ENCODE measurements at regions not wholly inside any gene's neighbourhood (a gene's known extent, or its start where the extent isn't known, plus 50 kb on each side); places are given as distances from the start of the nearest gene placed in this dataset.
"Not testable (repeated sequence)": the region's sequence is repeated elsewhere in the genome, so short reads cannot be mapped to it uniquely, and the experiment has no call there.

- no peak for DNase-seq (ENCODE audit: low read depth)
Observed at GRCh38 chr1:21385022-21385421, 54.9 kb upstream of the NBPF3 start.

- no peak for DNase-seq (ENCODE audit: low read depth)
Observed at GRCh38 chr1:21384620-21385019, 55.3 kb upstream of the NBPF3 start.

- DNase-seq (ENCODE audit: low read depth) = no peak
Observed at GRCh38 chr1:21383785-21384401, 56.0 kb upstream of the NBPF3 start.

- DNase-seq (ENCODE audit: low read depth) = no peak
Observed at GRCh38 chr1:21381354-21381753, 58.6 kb upstream of the NBPF3 start.

GRCh38 chr1:21380147-21380546, 59.8 kb upstream of the NBPF3 start:
- not testable (repeated sequence) for DNase-seq (ENCODE audit: low read depth)

GRCh38 chr1:21379571-21379970, 60.4 kb upstream of the NBPF3 start:
- DNase-seq (ENCODE audit: low read depth) = no peak

GRCh38 chr1:21378705-21379494, 61.0 kb upstream of the NBPF3 start:
- peak; percentile 67 for DNase-seq (ENCODE audit: low read depth)

GRCh38 chr1:21372383-21372782, 67.6 kb upstream of the NBPF3 start:
- DNase-seq (ENCODE audit: low read depth) = no peak

- DNase-seq (ENCODE audit: low read depth) = no peak
Observed at GRCh38 chr1:21369905-21370304, 70.0 kb upstream of the NBPF3 start.

GRCh38 chr1:21368515-21369289, 71.2 kb upstream of the NBPF3 start:
- peak; percentile 84 for DNase-seq (ENCODE audit: low read depth)

- not testable (repeated sequence) for DNase-seq (ENCODE audit: low read depth)
Observed at GRCh38 chr1:21367973-21368514, 71.9 kb upstream of the NBPF3 start.

GRCh38 chr1:21366288-21366687, 73.6 kb upstream of the NBPF3 start:
- DNase-seq (ENCODE audit: low read depth) = no peak

GRCh38 chr1:21365036-21365435, 74.8 kb upstream of the ECE1 start:
- no peak for DNase-seq (ENCODE audit: low read depth)

GRCh38 chr1:21362096-21362495, 71.8 kb upstream of the ECE1 start:
- no peak for DNase-seq (ENCODE audit: low read depth)

GRCh38 chr1:21361506-21361905, 71.2 kb upstream of the ECE1 start:
- DNase-seq (ENCODE audit: low read depth) = no peak

- no peak for DNase-seq (ENCODE audit: low read depth)
Observed at GRCh38 chr1:21357161-21357560, 66.9 kb upstream of the ECE1 start.

- no peak for DNase-seq (ENCODE audit: low read depth)
Observed at GRCh38 chr1:21355956-21356355, 65.7 kb upstream of the ECE1 start.

GRCh38 chr1:21352586-21352985, 62.3 kb upstream of the ECE1 start:
- DNase-seq (ENCODE audit: low read depth) = no peak

GRCh38 chr1:21351901-21352300, 61.6 kb upstream of the ECE1 start:
- no peak for DNase-seq (ENCODE audit: low read depth)

- no peak for DNase-seq (ENCODE audit: low read depth)
Observed at GRCh38 chr1:21350202-21350885, 60.1 kb upstream of the ECE1 start.

- no peak for DNase-seq (ENCODE audit: low read depth)
Observed at GRCh38 chr1:21349693-21350092, 59.4 kb upstream of the ECE1 start.

- DNase-seq (ENCODE audit: low read depth) = no peak
Observed at GRCh38 chr1:21347072-21347581, 56.9 kb upstream of the ECE1 start.

Measured in RPMI7951 (cell line).